ENCODE measurements at regions not wholly inside any gene's neighbourhood (a gene's known extent, or its start where the extent isn't known, plus 50 kb on each side); places are given as distances from the start of the nearest gene placed in this dataset.

DNA sequence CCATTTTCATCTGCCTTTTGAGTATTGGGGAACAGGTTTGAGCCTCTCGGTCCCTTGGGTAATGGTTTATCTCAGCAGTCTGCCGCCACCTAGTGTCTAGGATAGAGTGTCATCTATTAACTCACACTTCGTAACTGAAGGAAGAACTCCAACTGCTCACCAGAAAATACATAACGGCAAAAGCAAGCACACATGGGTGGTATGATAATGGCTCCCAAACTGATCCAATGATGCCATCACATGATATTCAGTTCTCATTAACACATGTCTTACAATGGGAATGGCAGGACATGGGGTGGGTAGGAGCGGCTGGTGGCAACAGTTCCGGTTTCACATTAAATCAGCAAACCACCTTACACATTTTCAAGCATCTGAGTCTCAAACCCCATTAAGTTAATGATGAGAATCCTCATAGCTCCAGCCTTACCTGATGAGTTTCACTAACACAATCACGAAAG, 110.7 kb upstream of the PHACTR1 start:
- H2BK15ac ChIP-seq (ENCODE audit: low read length) = no peak overlapping the region
- peak; percentile 88 for FAIRE-seq
- CTCF ChIA-PET (ENCODE audit: partially characterized antibody) = interaction anchor here (0.7 to 7.9 kb wide), 28 partner anchors 12 to 1030 kb away, joined by 3 to 103 read pairs (median 3); partner anchors contain the start of gene EDN1

More for the DNA sequence above, 110.7 kb upstream of the PHACTR1 start:
- Histone ChIP-seq H3K36me3 (ENCODE audit: control insufficient read depth in 2 of 4, insufficient read depth in 4 of 4, low read length in 3 of 4) (no peaks in the 10 kb centered on the region), H4K5ac (ENCODE audit: insufficient read length, low read depth, low read length) (no peak overlapping the region), H3K9me3 (ENCODE audit: insufficient read depth in 2 of 2, low read depth in 1 of 2, low read length in 1 of 2) (no peaks in the 10 kb centered on the region), H3K14ac (ENCODE audit: insufficient read length) (no peak overlapping the region), H2BK20ac (ENCODE audit: low read length) (no peak overlapping the region), H3K27ac (ENCODE audit: low read depth, low read length) (no peak overlapping the region), H3K27me3 (replicated peaks in 1 of 4; ENCODE audit: control insufficient read depth in 3 of 4, extremely low read depth in 1 of 4, insufficient read depth in 3 of 4, low read length in 3 of 4) (no peaks in the 10 kb centered on the region), H4K91ac (replicated peaks; ENCODE audit: insufficient read length, low read length) (no peak overlapping the region), H3K9ac (replicated peaks in 1 of 4; ENCODE audit: extremely low read depth in 1 of 4, low read depth in 3 of 4, low read length in 3 of 4) (no peak overlapping the region), H3K18ac (ENCODE audit: extremely low read depth, low read length) (no peak overlapping the region), H3K4me3 (ENCODE audit: extremely low read depth in 1 of 4, insufficient read depth in 2 of 4, low read depth in 3 of 4, low read length in 4 of 4) (no peak overlapping the region), H2BK120ac (replicated peaks; ENCODE audit: low read depth, low read length) (no peak overlapping the region), H3K79me2 (ENCODE audit: control insufficient read depth in 1 of 2, insufficient read depth in 2 of 2, low read length in 2 of 2) (no peaks in the 10 kb centered on the region), H2AK5ac (ENCODE audit: low read depth, low read length) (no peak overlapping the region), H2AFZ (ENCODE audit: low read length) (0 out of 2 replicates have a peak overlapping the region, but pooled peaks have one; percentile 36), H2BK12ac (ENCODE audit: low read depth, low read length) (no peak overlapping the region), H3K4ac (replicated peaks; ENCODE audit: insufficient read length, low read depth, low read length) (no peak overlapping the region), H2BK5ac (ENCODE audit: low read depth, low read length) (no peak overlapping the region), H3K4me1 (replicated peaks in 1 of 4; ENCODE audit: control insufficient read depth in 3 of 4, insufficient read depth in 4 of 4, low read length in 3 of 4) (peaks cover 0 to 6% (median 1%) of the 10 kb centered on the region in 4 experiments; a peak in 2 of 7 replicates), H3K79me1 (ENCODE audit: low read depth, low read length) (no peaks in the 10 kb centered on the region), H4K8ac (ENCODE audit: extremely low read depth, insufficient read depth, low read length) (no peak overlapping the region), H4K20me1 (replicated peaks in 1 of 2; ENCODE audit: control insufficient read depth in 1 of 2, insufficient read depth in 2 of 2, low read length in 2 of 2) (no peaks in the 10 kb centered on the region), H3K4me2 (ENCODE audit: insufficient read depth in 1 of 2, low read depth in 2 of 2, low read length in 2 of 2) (no peak overlapping the region), H3K23ac (ENCODE audit: insufficient read length) (no peak overlapping the region), H3K56ac (replicated peaks; ENCODE audit: insufficient read length, low read depth, low read length) (no peak overlapping the region), H3K23me2 (ENCODE audit: low read depth, low read length) (no peaks in the 10 kb centered on the region)
- POLR2A ChIA-PET (ENCODE audit: partially characterized antibody) = no interaction called here
- TF ChIP-seq HDAC6 (IDR thresholded peaks at IDR 0.05; ENCODE audit: low read depth, low read length) (no peak), RNF2 (IDR thresholded peaks at IDR 0.05; ENCODE audit: borderline replicate concordance, low read depth, low read length, missing control alignments, poor library complexity, severe bottlenecking) (no peak), NANOG (IDR thresholded peaks at IDR 0.05; ENCODE audit: insufficient read depth, low read depth, low read length, poor library complexity, severe bottlenecking) (no peak), SIN3A (conservative IDR thresholded peaks at IDR 0.05 in 1 of 2, IDR thresholded peaks at IDR 0.05 in 1 of 2; ENCODE audit: low read depth in 1 of 2, low read length in 2 of 2) (no peak), YY1 (IDR thresholded peaks at IDR 0.05; ENCODE audit: low read depth, low read length) (peak; percentile 45; the same call in 1 of the 2 replicates), BCL11A (IDR thresholded peaks at IDR 0.05; ENCODE audit: low read depth in 2 of 2, low read length in 2 of 2) (no peak), CEBPB (IDR thresholded peaks at IDR 0.05; ENCODE audit: low read depth, low read length) (no peak), TAF1 (IDR thresholded peaks at IDR 0.05; ENCODE audit: low read depth, low read length) (no peak), CREB1 (IDR thresholded peaks at IDR 0.05) (no peak), RAD21 (IDR thresholded peaks at IDR 0.05 in 1 of 2, conservative IDR thresholded peaks at IDR 0.05 in 1 of 2; ENCODE audit: low read depth in 2 of 2, low read length in 2 of 2) (peak; percentile 93)
- TF ChIP-seq, protein P1, sequence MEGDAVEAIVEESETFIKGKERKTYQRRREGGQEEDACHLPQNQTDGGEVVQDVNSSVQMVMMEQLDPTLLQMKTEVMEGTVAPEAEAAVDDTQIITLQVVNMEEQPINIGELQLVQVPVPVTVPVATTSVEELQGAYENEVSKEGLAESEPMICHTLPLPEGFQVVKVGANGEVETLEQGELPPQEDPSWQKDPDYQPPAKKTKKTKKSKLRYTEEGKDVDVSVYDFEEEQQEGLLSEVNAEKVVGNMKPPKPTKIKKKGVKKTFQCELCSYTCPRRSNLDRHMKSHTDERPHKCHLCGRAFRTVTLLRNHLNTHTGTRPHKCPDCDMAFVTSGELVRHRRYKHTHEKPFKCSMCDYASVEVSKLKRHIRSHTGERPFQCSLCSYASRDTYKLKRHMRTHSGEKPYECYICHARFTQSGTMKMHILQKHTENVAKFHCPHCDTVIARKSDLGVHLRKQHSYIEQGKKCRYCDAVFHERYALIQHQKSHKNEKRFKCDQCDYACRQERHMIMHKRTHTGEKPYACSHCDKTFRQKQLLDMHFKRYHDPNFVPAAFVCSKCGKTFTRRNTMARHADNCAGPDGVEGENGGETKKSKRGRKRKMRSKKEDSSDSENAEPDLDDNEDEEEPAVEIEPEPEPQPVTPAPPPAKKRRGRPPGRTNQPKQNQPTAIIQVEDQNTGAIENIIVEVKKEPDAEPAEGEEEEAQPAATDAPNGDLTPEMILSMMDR (IDR thresholded peaks at IDR 0.05; ENCODE audit: control extremely low read depth in 1 of 3, insufficient read depth in 1 of 3, low read depth in 1 of 3, low read length in 3 of 3) = peak in 2 of 3 experiments; percentile 75 to 81; a peak in 3 of 4 replicates
- WGBS, 2 experiments (ENCODE audit: extremely low coverage in 1 of 2, insufficient coverage in 1 of 2, insufficient read length in 1 of 2, insufficient replicate concordance in 2 of 2, low coverage in 1 of 2, low lambda C conversion rate in 2 of 2, missing lambda C conversion rate in 1 of 2) = 60% methylated on average over 7 of the region's 7 CpGs; no CpG with 5 or more reads in 1 of the 2 experiments
- peak in 1 of 2 experiments; percentile 55 for DNase-seq (ENCODE audit: low read depth in 1 of 2, low spot score in 2 of 2)

Data from H1 (cell line).